ENCODE measurements at regions not wholly inside any gene's neighbourhood (a gene's known extent, or its start where the extent isn't known, plus 50 kb on each side); places are given as distances from the start of the nearest gene placed in this dataset.

DNA sequence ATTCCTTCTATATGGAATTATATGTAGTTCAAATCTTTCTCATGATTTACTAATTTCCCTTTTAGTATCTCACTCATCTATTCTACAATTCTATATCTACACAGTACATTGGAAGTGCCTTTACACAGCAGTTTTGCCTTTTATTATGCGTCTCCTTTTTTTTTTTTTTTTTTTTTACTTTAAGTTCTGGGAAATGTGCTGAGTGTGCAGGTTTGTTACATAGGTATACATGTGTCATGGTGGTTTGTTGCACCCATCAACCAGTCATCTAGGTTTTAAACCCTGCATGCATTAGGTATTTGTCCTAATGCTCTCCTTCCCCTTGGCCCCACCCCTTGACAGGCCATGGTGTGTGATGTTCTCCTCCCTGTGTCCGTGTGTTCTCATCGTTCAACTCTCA lies 1150.1 kb upstream of the PRR20A start:
- TF ChIP-seq, protein P1, sequence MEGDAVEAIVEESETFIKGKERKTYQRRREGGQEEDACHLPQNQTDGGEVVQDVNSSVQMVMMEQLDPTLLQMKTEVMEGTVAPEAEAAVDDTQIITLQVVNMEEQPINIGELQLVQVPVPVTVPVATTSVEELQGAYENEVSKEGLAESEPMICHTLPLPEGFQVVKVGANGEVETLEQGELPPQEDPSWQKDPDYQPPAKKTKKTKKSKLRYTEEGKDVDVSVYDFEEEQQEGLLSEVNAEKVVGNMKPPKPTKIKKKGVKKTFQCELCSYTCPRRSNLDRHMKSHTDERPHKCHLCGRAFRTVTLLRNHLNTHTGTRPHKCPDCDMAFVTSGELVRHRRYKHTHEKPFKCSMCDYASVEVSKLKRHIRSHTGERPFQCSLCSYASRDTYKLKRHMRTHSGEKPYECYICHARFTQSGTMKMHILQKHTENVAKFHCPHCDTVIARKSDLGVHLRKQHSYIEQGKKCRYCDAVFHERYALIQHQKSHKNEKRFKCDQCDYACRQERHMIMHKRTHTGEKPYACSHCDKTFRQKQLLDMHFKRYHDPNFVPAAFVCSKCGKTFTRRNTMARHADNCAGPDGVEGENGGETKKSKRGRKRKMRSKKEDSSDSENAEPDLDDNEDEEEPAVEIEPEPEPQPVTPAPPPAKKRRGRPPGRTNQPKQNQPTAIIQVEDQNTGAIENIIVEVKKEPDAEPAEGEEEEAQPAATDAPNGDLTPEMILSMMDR (IDR thresholded peaks at IDR 0.05) = no peak
- TF ChIP-seq POLR2A (IDR thresholded peaks at IDR 0.05) = no peak
